PC-3 (cell line): ENCODE measurements at regions not wholly inside any gene's neighbourhood (a gene's known extent, or its start where the extent isn't known, plus 50 kb on each side); places are given as distances from the start of the nearest gene placed in this dataset.

Experiments
- ATAC-seq: fragments of 200-7000 bp; cut with Tn5 transposase; 2 replicates; pipeline ENCODE4 v1.9.1; 2020; ENCODE audit warnings: mild to moderate bottlenecking, moderate library complexity
- BruUV-seq: library from RNA; stranded (reverse); fragments of 400-500 nt; replicated peaks from 2 replicates; lab custom pipeline; 2021; lab: Mats Ljungman, UMichigan
- CTCF ChIA-PET: fragments of 300-600 bp; sonication (Branson Sonifier 250); formaldehyde crosslinking; loops from one replicate; lab custom pipeline; 2022; ENCODE audit warnings: antibody characterized with exemption; lab: Charles Lee
- POLR2A ChIA-PET: fragments of 300-600 bp; sonication (Branson Sonifier 250); formaldehyde crosslinking; loops from one replicate; lab custom pipeline; 2022; ENCODE audit warnings: antibody characterized with exemption; ENCODE audit not compliant: unreplicated experiment; lab: Charles Lee
- DNase-seq: peaks from one replicate; pipeline ENCODE4 v3.0.0-alpha.2; 2015
- H2AFZ ChIP-seq: fragments of 300-600 bp; sonication (generic); 2 replicates; pipeline ENCODE4 v1.6.0; 2016; ENCODE audit warnings: antibody characterized with exemption, low read length
- H3F3A ChIP-seq: fragments of 300-600 bp; sonication (generic); one replicate; pipeline ENCODE4 v1.6.0; 2017; ENCODE audit warnings: antibody characterized with exemption, low read length, control low read depth, mild to moderate bottlenecking; ENCODE audit not compliant: unreplicated experiment
- H3K27ac ChIP-seq: fragments of 300-600 bp; sonication (generic); 2 replicates; pipeline ENCODE4 v1.5.1; 2016; ENCODE audit warnings: mild to moderate bottlenecking, low read length
- H3K27me3 ChIP-seq: fragments of 300-600 bp; sonication (generic); 2 replicates; pipeline ENCODE4 v1.6.1; 2016; ENCODE audit warnings: low read length, mixed read lengths
- H3K36me3 ChIP-seq: fragments of 300-600 bp; sonication (generic); 2 replicates; pipeline ENCODE4 v1.6.1; 2016; ENCODE audit warnings: low read depth, mixed run types, low read length, mixed read lengths
- H3K4me1 ChIP-seq: fragments of 300-600 bp; sonication (generic); 2 replicates; pipeline ENCODE4 v1.5.1; 2016; ENCODE audit warnings: low read length; ENCODE audit not compliant: insufficient read depth
- H3K4me2 ChIP-seq: fragments of 300-600 bp; sonication (generic); 2 replicates; pipeline ENCODE4 v1.6.0; 2016; ENCODE audit warnings: low read length
- H3K4me3 ChIP-seq: fragments of 300-600 bp; sonication (generic); 2 replicates; pipeline ENCODE4 v1.5.1; 2016; ENCODE audit warnings: mild to moderate bottlenecking, low read length, mixed read lengths
- H3K79me2 ChIP-seq: fragments of 300-600 bp; sonication (generic); 2 replicates; pipeline ENCODE4 v1.6.1; 2017; ENCODE audit warnings: low read length, mixed read lengths
- H3K9ac ChIP-seq: fragments of 300-600 bp; sonication (generic); 2 replicates; pipeline ENCODE4 v1.6.0; 2016; ENCODE audit warnings: mild to moderate bottlenecking, low read length
- H3K9me2 ChIP-seq: fragments of 300-600 bp; sonication (generic); replicated peaks from 2 replicates; pipeline ENCODE4 v1.6.1; 2016; ENCODE audit warnings: mixed run types, low read length, mixed read lengths
- H3K9me3 ChIP-seq: fragments of 300-600 bp; sonication (generic); 2 replicates; pipeline ENCODE4 v1.6.1; 2016; ENCODE audit warnings: low read length, mixed read lengths
- H4K20me1 ChIP-seq: fragments of 300-600 bp; sonication (generic); 2 replicates; pipeline ENCODE4 v1.6.1; 2016; ENCODE audit warnings: low read length, mixed read lengths
- EZH2 ChIP-seq: fragments of 300-600 bp; sonication (generic); IDR thresholded peaks from one replicate; pipeline ENCODE4 v1.6.1; 2017; ENCODE audit warnings: antibody characterized with exemption, mild to moderate bottlenecking, low read length; ENCODE audit not compliant: unreplicated experiment
- EZH2phosphoT487 ChIP-seq: fragments of 300-600 bp; sonication (generic); IDR thresholded peaks from 2 replicates; pipeline ENCODE4 v1.6.1; 2018; ENCODE audit warnings: mild to moderate bottlenecking, antibody characterized with exemption, low read length, borderline replicate concordance
- intact Hi-C: fragments of 100-400 bp; cut with micrococcal nuclease; formaldehyde crosslinking; loops from 2 replicates; pipeline ENCODE4 v1.9.0; 2023
- TF ChIP-seq, protein P1 (sequence below): fragments of 300-600 bp; sonication (generic); conservative IDR thresholded peaks from 2 replicates; pipeline ENCODE4 v1.5.1; 2017; ENCODE audit warnings: antibody characterized with exemption, low read depth, mild to moderate bottlenecking, low read length

DNA sequence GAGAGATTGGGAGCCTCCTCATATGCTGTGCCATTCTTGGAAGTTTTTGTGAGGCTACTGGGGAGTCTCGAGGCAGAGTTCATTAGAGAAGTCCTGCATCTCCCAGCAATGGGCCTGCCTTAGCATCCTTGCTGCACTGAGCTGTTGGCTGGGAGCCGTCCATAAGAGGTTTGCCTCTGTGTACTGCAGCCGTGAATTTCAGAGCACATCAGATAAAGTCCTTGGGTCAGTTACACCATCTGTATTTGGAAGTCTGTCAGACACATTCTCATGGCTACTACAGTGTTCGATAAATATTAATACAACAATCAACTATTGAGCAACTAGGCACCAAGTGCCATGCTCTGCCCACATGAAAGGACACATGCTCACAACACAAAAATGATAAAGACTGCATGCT, 100.5 kb upstream of the SEC61G start:
- H3K27ac ChIP-seq = no peak overlapping the region
- H3K9me3 ChIP-seq = no peaks in the 10 kb centered on the region
- TF ChIP-seq EZH2 = no peak
- TF ChIP-seq, protein P1, sequence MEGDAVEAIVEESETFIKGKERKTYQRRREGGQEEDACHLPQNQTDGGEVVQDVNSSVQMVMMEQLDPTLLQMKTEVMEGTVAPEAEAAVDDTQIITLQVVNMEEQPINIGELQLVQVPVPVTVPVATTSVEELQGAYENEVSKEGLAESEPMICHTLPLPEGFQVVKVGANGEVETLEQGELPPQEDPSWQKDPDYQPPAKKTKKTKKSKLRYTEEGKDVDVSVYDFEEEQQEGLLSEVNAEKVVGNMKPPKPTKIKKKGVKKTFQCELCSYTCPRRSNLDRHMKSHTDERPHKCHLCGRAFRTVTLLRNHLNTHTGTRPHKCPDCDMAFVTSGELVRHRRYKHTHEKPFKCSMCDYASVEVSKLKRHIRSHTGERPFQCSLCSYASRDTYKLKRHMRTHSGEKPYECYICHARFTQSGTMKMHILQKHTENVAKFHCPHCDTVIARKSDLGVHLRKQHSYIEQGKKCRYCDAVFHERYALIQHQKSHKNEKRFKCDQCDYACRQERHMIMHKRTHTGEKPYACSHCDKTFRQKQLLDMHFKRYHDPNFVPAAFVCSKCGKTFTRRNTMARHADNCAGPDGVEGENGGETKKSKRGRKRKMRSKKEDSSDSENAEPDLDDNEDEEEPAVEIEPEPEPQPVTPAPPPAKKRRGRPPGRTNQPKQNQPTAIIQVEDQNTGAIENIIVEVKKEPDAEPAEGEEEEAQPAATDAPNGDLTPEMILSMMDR = no peak
- TF ChIP-seq EZH2phosphoT487 = no peak
- intact Hi-C loops = no loop called here
- no peaks in the 10 kb centered on the region for H3F3A ChIP-seq
- no peaks in the 10 kb centered on the region for H3K27me3 ChIP-seq
- H2AFZ ChIP-seq = no peak overlapping the region
- no peak overlapping the region for H3K4me2 ChIP-seq
- no peaks in the 10 kb centered on the region for H3K79me2 ChIP-seq
- no peak for ATAC-seq
- DNase-seq = no peak
- ChIA-PET CTCF (no interaction called here), POLR2A (no interaction called here)
- no TSS peak for BruUV-seq
- H3K4me3 ChIP-seq = no peak overlapping the region
- H3K9me2 ChIP-seq = 0 out of 2 replicates have a peak, but pooled peaks cover 4% of the 10 kb centered on the region
- no peaks in the 10 kb centered on the region for H4K20me1 ChIP-seq
- H3K9ac ChIP-seq = no peak overlapping the region
- H3K36me3 ChIP-seq = no peaks in the 10 kb centered on the region
- peaks cover 4% of the 10 kb centered on the region; the same call in 1 of the 2 replicates for H3K4me1 ChIP-seq

DNA sequence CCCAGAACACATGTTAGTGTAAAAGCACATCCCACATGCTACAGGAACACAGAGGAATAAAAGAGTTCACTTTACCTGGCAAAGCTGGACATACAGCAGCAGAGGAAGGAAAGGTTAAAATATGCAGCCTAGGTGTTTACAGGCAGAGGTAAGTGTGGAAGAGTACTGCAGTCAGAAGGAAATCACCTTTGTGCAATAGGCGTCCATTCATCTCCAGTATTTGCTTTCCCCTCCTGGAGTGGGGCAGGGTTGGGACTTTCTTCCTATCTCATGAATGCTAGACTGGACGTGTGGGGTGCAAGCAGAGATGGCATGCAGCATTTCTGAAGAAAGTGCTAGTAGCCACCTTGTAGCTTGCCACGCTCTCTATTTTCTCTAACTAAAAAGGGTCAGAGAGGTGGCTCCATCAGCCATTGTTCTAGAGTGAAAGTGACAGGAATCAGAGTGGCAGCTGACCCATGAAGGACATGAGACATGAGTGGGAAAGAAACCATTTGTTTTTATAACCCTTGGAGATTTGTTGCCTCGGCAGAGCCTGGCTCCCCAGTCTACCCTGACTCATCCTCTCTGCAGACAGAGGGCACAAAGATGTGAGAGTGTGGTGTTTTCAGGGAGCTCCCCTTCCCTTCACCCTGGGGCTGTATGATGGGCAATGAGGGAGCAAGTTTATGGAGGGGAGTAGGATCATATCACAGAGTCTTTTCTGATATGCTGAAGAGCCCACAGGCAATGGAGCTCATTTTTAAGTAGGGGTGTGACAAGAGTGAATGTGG, 101.2 kb upstream of the SEC61G start:
- no peak overlapping the region for H3K9ac ChIP-seq
- H3K9me2 ChIP-seq = 0 out of 2 replicates have a peak, but pooled peaks cover 4% of the 10 kb centered on the region
- TF ChIP-seq EZH2phosphoT487 = no peak
- TF ChIP-seq EZH2 = no peak
- TF ChIP-seq, protein P1 = no peak
- ATAC-seq = no peak
- no peaks in the 10 kb centered on the region for H3K36me3 ChIP-seq
- no peak overlapping the region for H3K27ac ChIP-seq
- H3K79me2 ChIP-seq = no peaks in the 10 kb centered on the region
- intact Hi-C loops = no loop called here
- ChIA-PET CTCF (interaction anchor here (0.6 kb wide), 1 partner anchor 49 kb away, joined by 3 read pairs; no protein-coding TSS in a partner anchor), POLR2A (no interaction called here)
- DNase-seq = no peak
- no peaks in the 10 kb centered on the region for H4K20me1 ChIP-seq
- no peak overlapping the region for H2AFZ ChIP-seq
- H3K9me3 ChIP-seq = no peaks in the 10 kb centered on the region
- H3F3A ChIP-seq = no peaks in the 10 kb centered on the region
- no peaks in the 10 kb centered on the region for H3K27me3 ChIP-seq
- peaks cover 8% of the 10 kb centered on the region; the same call in 1 of the 2 replicates for H3K4me1 ChIP-seq
- BruUV-seq = no TSS peak
- no peak overlapping the region for H3K4me2 ChIP-seq
- H3K4me3 ChIP-seq = no peak overlapping the region

DNA sequence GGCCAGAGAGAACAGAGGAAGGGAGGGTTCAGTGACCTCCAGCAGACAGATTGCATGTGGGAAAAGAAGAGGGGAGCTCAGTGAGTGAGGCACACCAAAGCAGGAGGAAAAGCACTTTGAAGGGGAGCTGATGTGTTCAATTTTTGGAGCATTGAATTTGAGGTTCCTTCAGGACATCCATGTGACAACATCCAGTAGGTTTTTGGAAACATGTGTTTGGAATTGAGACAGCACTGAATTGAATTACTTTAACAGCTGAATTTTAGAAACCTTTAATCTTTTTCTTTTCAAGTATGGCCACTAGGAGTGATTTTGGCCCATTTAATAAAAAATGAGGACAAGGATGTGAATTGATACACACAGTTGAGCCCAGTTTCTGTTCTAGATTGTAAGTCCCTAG, 101.8 kb upstream of the SEC61G start:
- Histone ChIP-seq H3F3A (no peaks in the 10 kb centered on the region), H3K4me3 (no peak overlapping the region), H3K27ac (no peak overlapping the region), H3K27me3 (no peaks in the 10 kb centered on the region), H3K9ac (no peak overlapping the region), H4K20me1 (no peaks in the 10 kb centered on the region), H2AFZ (no peak overlapping the region), H3K4me2 (no peak overlapping the region), H3K36me3 (no peaks in the 10 kb centered on the region), H3K9me2 (0 out of 2 replicates have a peak, but pooled peaks cover 4% of the 10 kb centered on the region), H3K4me1 (peaks cover 8% of the 10 kb centered on the region; the same call in 1 of the 2 replicates), H3K79me2 (no peaks in the 10 kb centered on the region), H3K9me3 (no peaks in the 10 kb centered on the region)
- ChIA-PET CTCF (interaction anchor here (0.6 kb wide), 1 partner anchor 48 kb away, joined by 3 read pairs; no protein-coding TSS in a partner anchor), POLR2A (no interaction called here)
- no TSS peak for BruUV-seq
- ATAC-seq (no peak), DNase-seq (no peak)
- TF ChIP-seq EZH2phosphoT487 = no peak
- TF ChIP-seq EZH2 = no peak
- TF ChIP-seq, protein P1 = no peak
- intact Hi-C loops = no loop called here
